HEK293 (cell line): ENCODE measurements at regions not wholly inside any gene's neighbourhood (a gene's known extent, or its start where the extent isn't known, plus 50 kb on each side); places are given as distances from the start of the nearest gene placed in this dataset.
A peak's percentile ranks its signal among the peaks of the same experiment; 100 is the strongest.

Experiments used
- CTCF ChIA-PET: fragments of 350-600 bp; formaldehyde crosslinking; extraction: SDS; loops from one replicate; lab custom pipeline; 2021; ENCODE audit warnings: antibody characterized with exemption; lab: Yijun Ruan, JAX
- POLR2A ChIA-PET: fragments of 300-600 bp; formaldehyde crosslinking; extraction: SDS; loops from one replicate; lab custom pipeline; 2020; ENCODE audit warnings: antibody characterized with exemption, inconsistent platforms; lab: Yijun Ruan, JAX
- H3K27ac ChIP-seq: fragments of 200-500 bp; sonication (Bioruptor generic); 2 replicates; pipeline ENCODE4 v1.5.1; 2014; ENCODE audit warnings: low read depth, low read length, control low read depth, inconsistent platforms; ENCODE audit errors: extremely low read depth
- H3K36me3 ChIP-seq, 2 experiments: fragments of 200-500 bp in 1 of 2; sonication (Bioruptor generic) in 1 of 2; 1 replicate in 1 of 2; 2 replicates in 1 of 2; pipeline ENCODE4 v1.5.1; 2014 to 2017; ENCODE audit warnings: inconsistent platforms in 2 of 2, low read length in 2 of 2; ENCODE audit not compliant: control insufficient read depth in 2 of 2, insufficient read depth in 1 of 2
- H3K4me1 ChIP-seq: fragments of 200-500 bp; sonication (Bioruptor generic); 2 replicates; pipeline ENCODE4 v1.5.1; 2014; ENCODE audit warnings: mild to moderate bottlenecking, low read length, inconsistent platforms; ENCODE audit not compliant: control insufficient read depth, insufficient read depth
- H3K4me3 ChIP-seq: 2 replicates; pipeline ENCODE4 v1.5.1; 2011; ENCODE audit warnings: low read depth, mild to moderate bottlenecking, control low read depth, low read length, moderate library complexity
- H3K9me3 ChIP-seq: fragments of 200-500 bp; sonication (Bioruptor generic); 2 replicates; pipeline ENCODE4 v1.5.1; 2014; ENCODE audit warnings: low read depth, low read length, inconsistent platforms; ENCODE audit not compliant: control insufficient read depth, insufficient read depth
- GLI2 ChIP-seq: fragments of 450-650 bp; formaldehyde crosslinking; IDR thresholded peaks from 2 replicates; pipeline ENCODE4; 2017; ENCODE audit warnings: missing biosample characterization, missing genetic modification characterization, low read depth, borderline replicate concordance
- MYNN ChIP-seq: fragments of 450-650 bp; formaldehyde crosslinking; IDR thresholded peaks from 2 replicates; pipeline ENCODE4 v1.5.1; 2016; ENCODE audit warnings: missing biosample characterization, missing genetic modification characterization, borderline replicate concordance
- OVOL3 ChIP-seq: fragments of 450-650 bp; formaldehyde crosslinking; IDR thresholded peaks from 2 replicates; pipeline ENCODE4 v1.5.1; 2016; ENCODE audit warnings: missing biosample characterization, missing genetic modification characterization
- PBX3 ChIP-seq: sonication (generic); formaldehyde crosslinking; IDR thresholded peaks from 2 replicates; pipeline ENCODE4 v1.8.1; 2022; ENCODE audit warnings: mild to moderate bottlenecking, moderate library complexity, missing genetic modification reagents
- PRDM1 ChIP-seq: fragments of 450-650 bp; formaldehyde crosslinking; IDR thresholded peaks from 2 replicates; pipeline ENCODE4; 2016; ENCODE audit warnings: missing biosample characterization, missing genetic modification characterization
- REPIN1 ChIP-seq: fragments of 450-650 bp; formaldehyde crosslinking; IDR thresholded peaks from 2 replicates; pipeline ENCODE4 v1.5.1; 2017; ENCODE audit warnings: missing biosample characterization, missing genetic modification characterization, low read depth
- SCRT1 ChIP-seq: fragments of 450-650 bp; formaldehyde crosslinking; IDR thresholded peaks from 2 replicates; pipeline ENCODE4 v1.5.1; 2016; ENCODE audit warnings: missing biosample characterization, missing genetic modification characterization, borderline replicate concordance
- SP7 ChIP-seq: fragments of 450-650 bp; formaldehyde crosslinking; IDR thresholded peaks from 2 replicates; pipeline ENCODE4 v1.5.1; 2016; ENCODE audit warnings: missing biosample characterization, missing genetic modification characterization
- WT1 ChIP-seq: fragments of 450-650 bp; formaldehyde crosslinking; IDR thresholded peaks from 2 replicates; pipeline ENCODE4 v1.5.1; 2016; ENCODE audit warnings: missing biosample characterization, missing genetic modification characterization
- ZBTB1 ChIP-seq: fragments of 450-650 bp; formaldehyde crosslinking; IDR thresholded peaks from 2 replicates; pipeline ENCODE4 v1.5.1; 2016; ENCODE audit warnings: missing biosample characterization, missing genetic modification characterization
- ZBTB7A ChIP-seq: fragments of 450-650 bp; formaldehyde crosslinking; IDR thresholded peaks from 2 replicates; pipeline ENCODE4 v1.5.1; 2016; ENCODE audit warnings: low read depth, missing biosample characterization, missing genetic modification characterization
- ZFP41 ChIP-seq: fragments of 450-650 bp; formaldehyde crosslinking; IDR thresholded peaks from 2 replicates; pipeline ENCODE4 v1.5.1; 2016; ENCODE audit warnings: missing biosample characterization, missing genetic modification characterization, borderline replicate concordance
- ZIC2 ChIP-seq: fragments of 450-650 bp; formaldehyde crosslinking; IDR thresholded peaks from 2 replicates; pipeline ENCODE4 v1.5.1; 2016; ENCODE audit warnings: missing biosample characterization, missing genetic modification characterization
- ZNF138 ChIP-seq: fragments of 450-650 bp; formaldehyde crosslinking; IDR thresholded peaks from 2 replicates; pipeline ENCODE4 v1.5.1; 2016; ENCODE audit warnings: missing biosample characterization, missing genetic modification characterization, borderline replicate concordance
- ZNF140 ChIP-seq: fragments of 450-650 bp; formaldehyde crosslinking; IDR thresholded peaks from 2 replicates; pipeline ENCODE4 v1.5.1; 2016; ENCODE audit warnings: missing biosample characterization, missing genetic modification characterization
- ZNF174 ChIP-seq: fragments of 450-650 bp; formaldehyde crosslinking; IDR thresholded peaks from 2 replicates; pipeline ENCODE4 v1.5.0; 2017; ENCODE audit warnings: missing biosample characterization, mild to moderate bottlenecking, missing genetic modification characterization
- ZNF335 ChIP-seq: fragments of 450-650 bp; formaldehyde crosslinking; conservative IDR thresholded peaks from 2 replicates; pipeline ENCODE4 v1.5.1; 2016; ENCODE audit warnings: missing biosample characterization, missing genetic modification characterization
- ZNF416 ChIP-seq: fragments of 450-650 bp; formaldehyde crosslinking; IDR thresholded peaks from 2 replicates; pipeline ENCODE4 v1.5.1; 2016; ENCODE audit warnings: missing biosample characterization, missing genetic modification characterization
- ZNF501 ChIP-seq: fragments of 450-650 bp; formaldehyde crosslinking; IDR thresholded peaks from 2 replicates; pipeline ENCODE4 v1.5.1; 2016; ENCODE audit warnings: missing biosample characterization, missing genetic modification characterization
- ZNF530 ChIP-seq: fragments of 450-650 bp; formaldehyde crosslinking; IDR thresholded peaks from 2 replicates; pipeline ENCODE4 v1.5.1; 2016; ENCODE audit warnings: low read depth, missing biosample characterization, missing genetic modification characterization
- ZNF561 ChIP-seq: fragments of 450-650 bp; IDR thresholded peaks from 2 replicates; pipeline ENCODE4 v1.5.1; 2018; ENCODE audit warnings: missing biosample characterization, missing genetic modification characterization, borderline replicate concordance
- ZNF571 ChIP-seq: fragments of 450-650 bp; formaldehyde crosslinking; IDR thresholded peaks from 2 replicates; pipeline ENCODE4 v1.5.0; 2017; ENCODE audit warnings: missing biosample characterization, missing genetic modification characterization
- ZNF610 ChIP-seq: fragments of 450-650 bp; formaldehyde crosslinking; IDR thresholded peaks from 2 replicates; pipeline ENCODE4 v1.5.1; 2016; ENCODE audit warnings: missing biosample characterization, missing genetic modification characterization, borderline replicate concordance
- ZNF629 ChIP-seq: fragments of 450-650 bp; formaldehyde crosslinking; IDR thresholded peaks from 2 replicates; pipeline ENCODE4 v1.5.1; 2017; ENCODE audit warnings: missing biosample characterization, missing genetic modification characterization
- ZNF830 ChIP-seq: fragments of 450-650 bp; IDR thresholded peaks from 2 replicates; pipeline ENCODE4 v1.5.0; 2018; ENCODE audit warnings: missing biosample characterization, missing genetic modification characterization, low read depth, mild to moderate bottlenecking, moderate library complexity
- ZSCAN16 ChIP-seq: fragments of 450-650 bp; formaldehyde crosslinking; IDR thresholded peaks from 2 replicates; pipeline ENCODE4 v1.5.1; 2016; ENCODE audit warnings: missing biosample characterization, missing genetic modification characterization

GRCh38 chr10:131747791-131748190, 153.0 kb upstream of the PPP2R2D start (continued):
- no peak for TF ChIP-seq REPIN1 (tag by site-specific recombination)
- TF ChIP-seq ZBTB1 (tag by site-specific recombination): no peak
- no peak for TF ChIP-seq PBX3 (CRISPR knock-in tag)
- TF ChIP-seq OVOL3: no peak
- TF ChIP-seq ZSCAN16: no peak
- no peak for TF ChIP-seq SP7 (tag by site-specific recombination)
- TF ChIP-seq MYNN (tag by site-specific recombination): no peak
- TF ChIP-seq ZNF561 (tag by site-specific recombination): no peak
- TF ChIP-seq, all 188 proteins: peak for 0

- CTCF ChIA-PET: no interaction called here
- H3K4me1 ChIP-seq: no peaks in the 10 kb centered on the region
- H3K4me3 ChIP-seq: no peak overlapping the region
- no peaks in the 10 kb centered on the region for H3K9me3 ChIP-seq
- TF ChIP-seq ZNF335 (no peak), ZNF571 (tag by site-specific recombination) (no peak), PRDM1 (tag by site-specific recombination) (no peak), ZNF629 (tag by site-specific recombination) (no peak), ZNF830 (tag by site-specific recombination) (no peak), ZNF416 (tag by site-specific recombination) (no peak), GLI2 (tag by site-specific recombination) (no peak), SCRT1 (tag by site-specific recombination) (no peak), ZNF174 (tag by site-specific recombination) (no peak), ZBTB7A (tag by site-specific recombination) (no peak), ZNF610 (tag by site-specific recombination) (no peak)
- no peaks in the 10 kb centered on the region for H3K36me3 ChIP-seq
- POLR2A ChIA-PET: no interaction called here
- no peak overlapping the region for H3K27ac ChIP-seq
These were observed 152.6 kb upstream of the PPP2R2D start for GRCh38 chr10:131748191-131748590.

- POLR2A ChIA-PET: no interaction called here
These were observed 151.7 kb upstream of the PPP2R2D start for GRCh38 chr10:131748831-131749766.

GRCh38 chr10:131749767-131750142, 151.1 kb upstream of the PPP2R2D start:
- no peak for TF ChIP-seq ZNF140 (tag by site-specific recombination)
- no peak for TF ChIP-seq ZNF571 (tag by site-specific recombination)
- TF ChIP-seq ZNF530 (tag by site-specific recombination): no peak
- TF ChIP-seq WT1: no peak
- no peak for TF ChIP-seq ZNF138 (tag by site-specific recombination)
- TF ChIP-seq ZFP41 (tag by site-specific recombination): no peak
- TF ChIP-seq, all 188 proteins: peak for 0
- Histone ChIP-seq H3K4me1 (no peaks in the 10 kb centered on the region), H3K27ac (no peak overlapping the region), H3K36me3 (no peaks in the 10 kb centered on the region), H3K9me3 (no peaks in the 10 kb centered on the region), H3K4me3 (no peak overlapping the region)
- ChIA-PET CTCF (no interaction called here), POLR2A (no interaction called here)

More at GRCh38 chr10:131748831-131749766, 151.7 kb upstream of the PPP2R2D start:
- Histone ChIP-seq H3K36me3 (no peaks in the 10 kb centered on the region), H3K4me3 (no peak overlapping the region), H3K27ac (no peak overlapping the region), H3K9me3 (no peaks in the 10 kb centered on the region), H3K4me1 (no peaks in the 10 kb centered on the region)
- TF ChIP-seq ZNF501 (tag by site-specific recombination): no peak
- TF ChIP-seq ZIC2 (tag by site-specific recombination): peak; percentile 90
- no peak for TF ChIP-seq OVOL3
- CTCF ChIA-PET: no interaction called here
